ENCODE measurements at regions not wholly inside any gene's neighbourhood (a gene's known extent, or its start where the extent isn't known, plus 50 kb on each side); places are given as distances from the start of the nearest gene placed in this dataset.

- no peak overlapping the region for H3K4me3 ChIP-seq
- no peaks in the 10 kb centered on the region for H3K9me3 ChIP-seq
- H3K4me1 ChIP-seq: no peaks in the 10 kb centered on the region
- no peaks in the 10 kb centered on the region for H3K27me3 ChIP-seq (ENCODE audit: low read depth)
- H3K27ac ChIP-seq: no peak overlapping the region
- intact Hi-C loops (cut with DNase I): no loop called here
- DNase-seq (no peak), ATAC-seq (no peak)
- TF ChIP-seq CTCF (IDR thresholded peaks at IDR 0.05): no peak
- H3K36me3 ChIP-seq: no peaks in the 10 kb centered on the region
These were observed 812.2 kb downstream of the C4orf33 start for GRCh38 chr4:129908117-129908516.

- Histone ChIP-seq H3K4me1 (no peaks in the 10 kb centered on the region), H3K27ac (no peak overlapping the region), H3K27me3 (ENCODE audit: low read depth) (no peaks in the 10 kb centered on the region), H3K9me3 (no peaks in the 10 kb centered on the region), H3K4me3 (no peak overlapping the region), H3K36me3 (no peaks in the 10 kb centered on the region)
- ATAC-seq: no peak
- no peak for TF ChIP-seq CTCF (IDR thresholded peaks at IDR 0.05)
- no peak for DNase-seq
- intact Hi-C loops (cut with DNase I): no loop called here
These were observed 821.0 kb downstream of the C4orf33 start for GRCh38 chr4:129916991-129917390.

GRCh38 chr4:129917651-129918050 lies 821.7 kb downstream of the C4orf33 start:
- Histone ChIP-seq H3K36me3 (no peaks in the 10 kb centered on the region), H3K27ac (no peak overlapping the region), H3K4me3 (no peak overlapping the region), H3K9me3 (no peaks in the 10 kb centered on the region), H3K27me3 (ENCODE audit: low read depth) (no peaks in the 10 kb centered on the region), H3K4me1 (no peaks in the 10 kb centered on the region)
- ATAC-seq (no peak), DNase-seq (no peak)
- intact Hi-C loops (cut with DNase I): no loop called here
- no peak for TF ChIP-seq CTCF (IDR thresholded peaks at IDR 0.05)

GRCh38 chr4:129926936-129927335 lies 831.0 kb downstream of the C4orf33 start:
- Histone ChIP-seq H3K36me3 (no peaks in the 10 kb centered on the region), H3K27me3 (ENCODE audit: low read depth) (no peaks in the 10 kb centered on the region), H3K27ac (no peak overlapping the region), H3K9me3 (no peaks in the 10 kb centered on the region), H3K4me3 (no peak overlapping the region), H3K4me1 (no peaks in the 10 kb centered on the region)
- TF ChIP-seq CTCF (IDR thresholded peaks at IDR 0.05): no peak
- DNase-seq (no peak), ATAC-seq (no peak)
- intact Hi-C loops (cut with DNase I): no loop called here

- Histone ChIP-seq H3K4me1 (no peaks in the 10 kb centered on the region), H3K27me3 (ENCODE audit: low read depth) (no peaks in the 10 kb centered on the region), H3K9me3 (no peaks in the 10 kb centered on the region), H3K27ac (no peak overlapping the region), H3K4me3 (no peak overlapping the region), H3K36me3 (no peaks in the 10 kb centered on the region)
- no peak for ATAC-seq
- peak; percentile 12 for TF ChIP-seq CTCF (IDR thresholded peaks at IDR 0.05)
- intact Hi-C loops (cut with DNase I): no loop called here
- no peak for DNase-seq
These were observed 833.1 kb downstream of the C4orf33 start for GRCh38 chr4:129929052-129929451.

- H3K36me3 ChIP-seq: no peaks in the 10 kb centered on the region
- no peaks in the 10 kb centered on the region for H3K4me1 ChIP-seq
- intact Hi-C loops (cut with DNase I): no loop called here
- ATAC-seq (no peak), DNase-seq (no peak)
- no peak overlapping the region for H3K4me3 ChIP-seq
- H3K27me3 ChIP-seq (ENCODE audit: low read depth): no peaks in the 10 kb centered on the region
- no peak overlapping the region for H3K27ac ChIP-seq
- TF ChIP-seq CTCF (IDR thresholded peaks at IDR 0.05): no peak
- H3K9me3 ChIP-seq: no peaks in the 10 kb centered on the region
These were observed 834.0 kb downstream of the C4orf33 start for GRCh38 chr4:129929984-129930383.

Data from lower lobe of right lung (tissue), 2 donors.